OCI-LY1 (cell line): ENCODE measurements at regions not wholly inside any gene's neighbourhood (a gene's known extent, or its start where the extent isn't known, plus 50 kb on each side); places are given as distances from the start of the nearest gene placed in this dataset.
A peak's percentile ranks its signal among the peaks of the same experiment; 100 is the strongest.

Experiments used
- H2AFZ ChIP-seq: fragments of 200-600 bp; sonication (generic), shearing (Covaris generic); 2 replicates; pipeline ENCODE4 v1.6.0; 2014; ENCODE audit warnings: antibody characterized with exemption, mild to moderate bottlenecking, low read length
- H3F3A ChIP-seq: fragments of 200-600 bp; sonication (generic), shearing (Covaris generic); 2 replicates; pipeline ENCODE4 v1.6.0; 2014; ENCODE audit warnings: mild to moderate bottlenecking, antibody characterized with exemption, low read length, moderate library complexity; ENCODE audit not compliant: insufficient read depth
- H3K27ac ChIP-seq: fragments of 200-600 bp; sonication (generic); 2 replicates; pipeline ENCODE4 v1.5.1; 2014; ENCODE audit warnings: low read length, mixed run types, mild to moderate bottlenecking, low read depth; ENCODE audit not compliant: poor library complexity, severe bottlenecking
- H3K27me3 ChIP-seq: fragments of 200-600 bp; sonication (generic); 2 replicates; pipeline ENCODE4 v1.6.0; 2014; ENCODE audit warnings: antibody characterized with exemption, mild to moderate bottlenecking, low read length, moderate library complexity; ENCODE audit not compliant: insufficient read depth
- H3K36me3 ChIP-seq: fragments of 200-600 bp; sonication (generic); 2 replicates; pipeline ENCODE4 v1.6.1; 2014; ENCODE audit warnings: mild to moderate bottlenecking, antibody characterized with exemption, low read length, moderate library complexity, mixed read lengths; ENCODE audit not compliant: insufficient read depth
- H3K4me1 ChIP-seq: fragments of 200-600 bp; sonication (generic); 2 replicates; pipeline ENCODE4 v1.5.1; 2014; ENCODE audit warnings: mild to moderate bottlenecking, low read length, moderate library complexity; ENCODE audit not compliant: insufficient read depth, severe bottlenecking
- H3K4me2 ChIP-seq: fragments of 200-600 bp; sonication (generic), shearing (Covaris generic); 2 replicates; pipeline ENCODE4 v1.6.1; 2014; ENCODE audit warnings: low read length
- H3K4me3 ChIP-seq: fragments of 200-600 bp; sonication (generic); 2 replicates; pipeline ENCODE4 v1.5.1; 2014; ENCODE audit warnings: low read length, low read depth, mild to moderate bottlenecking, mixed read lengths; ENCODE audit not compliant: poor library complexity, severe bottlenecking
- H3K79me2 ChIP-seq: fragments of 200-600 bp; shearing (Covaris generic); 2 replicates; pipeline ENCODE4 v1.6.1; 2016; ENCODE audit warnings: mixed run types, low read length, mixed read lengths; ENCODE audit not compliant: insufficient read depth
- H3K9ac ChIP-seq: fragments of 200-600 bp; sonication (generic), shearing (Covaris generic); 2 replicates; pipeline ENCODE4 v1.6.1; 2014; ENCODE audit warnings: mild to moderate bottlenecking, low read length, mixed read lengths
- H3K9me2 ChIP-seq: fragments of 200-600 bp; sonication (generic), shearing (Covaris generic); 2 replicates; pipeline ENCODE4 v1.6.1; 2014; ENCODE audit warnings: low read depth, mild to moderate bottlenecking, low read length, mixed read lengths
- H3K9me3 ChIP-seq: fragments of 200-600 bp; shearing (Covaris generic); 2 replicates; pipeline ENCODE4 v1.6.1; 2014; ENCODE audit warnings: low read length, mixed read lengths
- H4K20me1 ChIP-seq: fragments of 200-600 bp; sonication (generic), shearing (Covaris generic); 2 replicates; pipeline ENCODE4 v1.6.0; 2016; ENCODE audit warnings: mild to moderate bottlenecking, low read length; ENCODE audit not compliant: insufficient read depth
- EZH2 ChIP-seq: fragments of 200-600 bp; sonication (generic), shearing (Covaris generic); IDR thresholded peaks from 2 replicates; pipeline ENCODE4 v1.8.0; 2017; ENCODE audit warnings: borderline replicate concordance, mixed run types, mild to moderate bottlenecking, antibody characterized with exemption, low read length, moderate library complexity, mixed read lengths
- TF ChIP-seq, protein P1 (sequence below): fragments of 200-600 bp; sonication (generic), shearing (Covaris generic); IDR thresholded peaks from 2 replicates; pipeline ENCODE4 v1.5.1; 2017; ENCODE audit warnings: mild to moderate bottlenecking, antibody characterized with exemption, low read length, moderate library complexity, mixed read lengths

DNA sequence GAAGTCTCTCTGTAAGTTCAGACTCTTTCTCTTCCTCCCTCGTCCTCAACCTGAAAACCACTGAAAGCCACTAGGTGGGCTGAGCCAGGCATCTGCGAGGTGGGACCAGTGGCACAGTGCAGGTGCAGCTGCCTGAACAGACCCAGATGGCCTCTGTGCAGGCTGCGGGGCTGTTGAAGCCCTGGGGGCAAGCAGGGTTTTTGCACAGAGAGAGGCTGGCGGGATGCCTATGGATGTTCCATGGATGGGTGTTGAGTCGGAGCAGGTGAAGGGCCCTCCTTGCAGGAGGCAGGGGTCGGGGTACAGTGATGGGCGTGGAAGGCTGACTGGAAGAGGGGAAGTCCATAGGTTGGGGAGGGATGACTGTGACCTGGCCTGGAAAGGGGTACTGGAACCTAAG lies 350.2 kb upstream of the FAT1 start:
- Histone ChIP-seq H3K27me3 (no peaks in the 10 kb centered on the region), H3F3A (0 out of 2 replicates have a peak, but pooled peaks cover 3% of the 10 kb centered on the region), H3K4me1 (peaks cover 52% of the 10 kb centered on the region), H3K4me3 (no peak overlapping the region), H3K36me3 (no peaks in the 10 kb centered on the region), H3K4me2 (no peak overlapping the region), H3K27ac (peak overlapping the region; percentile 11), H3K9me3 (no peaks in the 10 kb centered on the region; the same call in 1 of the 2 replicates), H3K9me2 (no peaks in the 10 kb centered on the region), H4K20me1 (no peaks in the 10 kb centered on the region), H3K79me2 (no peaks in the 10 kb centered on the region), H3K9ac (no peak overlapping the region), H2AFZ (no peak overlapping the region)
- TF ChIP-seq, protein P1, sequence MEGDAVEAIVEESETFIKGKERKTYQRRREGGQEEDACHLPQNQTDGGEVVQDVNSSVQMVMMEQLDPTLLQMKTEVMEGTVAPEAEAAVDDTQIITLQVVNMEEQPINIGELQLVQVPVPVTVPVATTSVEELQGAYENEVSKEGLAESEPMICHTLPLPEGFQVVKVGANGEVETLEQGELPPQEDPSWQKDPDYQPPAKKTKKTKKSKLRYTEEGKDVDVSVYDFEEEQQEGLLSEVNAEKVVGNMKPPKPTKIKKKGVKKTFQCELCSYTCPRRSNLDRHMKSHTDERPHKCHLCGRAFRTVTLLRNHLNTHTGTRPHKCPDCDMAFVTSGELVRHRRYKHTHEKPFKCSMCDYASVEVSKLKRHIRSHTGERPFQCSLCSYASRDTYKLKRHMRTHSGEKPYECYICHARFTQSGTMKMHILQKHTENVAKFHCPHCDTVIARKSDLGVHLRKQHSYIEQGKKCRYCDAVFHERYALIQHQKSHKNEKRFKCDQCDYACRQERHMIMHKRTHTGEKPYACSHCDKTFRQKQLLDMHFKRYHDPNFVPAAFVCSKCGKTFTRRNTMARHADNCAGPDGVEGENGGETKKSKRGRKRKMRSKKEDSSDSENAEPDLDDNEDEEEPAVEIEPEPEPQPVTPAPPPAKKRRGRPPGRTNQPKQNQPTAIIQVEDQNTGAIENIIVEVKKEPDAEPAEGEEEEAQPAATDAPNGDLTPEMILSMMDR = peak; percentile 7; the same call in 1 of the 2 replicates
- no peak for TF ChIP-seq EZH2

DNA sequence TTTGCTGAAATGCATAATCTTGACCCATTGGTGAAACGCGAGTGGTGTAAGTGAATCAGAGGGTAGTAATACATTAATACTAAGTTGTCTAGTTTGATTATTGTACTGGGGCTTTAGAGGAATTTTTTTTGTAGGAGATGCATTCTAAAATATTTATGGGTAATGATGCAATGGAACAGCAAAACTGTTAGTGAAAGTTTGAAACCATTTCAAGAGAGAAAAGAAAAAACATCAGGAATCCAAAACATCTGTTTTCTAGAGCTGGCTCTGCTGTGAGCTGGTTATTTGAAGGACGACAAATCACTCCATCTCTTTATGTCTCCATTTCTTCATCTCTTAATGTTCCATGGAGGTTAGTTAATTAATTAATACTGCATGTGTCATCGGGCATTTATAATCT lies 351.9 kb upstream of the FAT1 start:
- H3K27me3 ChIP-seq = no peaks in the 10 kb centered on the region
- H3K36me3 ChIP-seq = no peaks in the 10 kb centered on the region
- H3K4me3 ChIP-seq = no peak overlapping the region
- H3F3A ChIP-seq = 0 out of 2 replicates have a peak, but pooled peaks cover 3% of the 10 kb centered on the region
- H3K79me2 ChIP-seq = no peaks in the 10 kb centered on the region
- H3K27ac ChIP-seq = peak overlapping the region; percentile 20
- H3K4me2 ChIP-seq = no peak overlapping the region
- no peaks in the 10 kb centered on the region for H4K20me1 ChIP-seq
- H3K9me3 ChIP-seq = no peaks in the 10 kb centered on the region; the same call in 1 of the 2 replicates
- H3K9me2 ChIP-seq = no peaks in the 10 kb centered on the region
- H3K9ac ChIP-seq = no peak overlapping the region
- H3K4me1 ChIP-seq = peaks cover 51% of the 10 kb centered on the region
- no peak overlapping the region for H2AFZ ChIP-seq
- TF ChIP-seq, protein P1 = no peak
- TF ChIP-seq EZH2 = no peak

DNA sequence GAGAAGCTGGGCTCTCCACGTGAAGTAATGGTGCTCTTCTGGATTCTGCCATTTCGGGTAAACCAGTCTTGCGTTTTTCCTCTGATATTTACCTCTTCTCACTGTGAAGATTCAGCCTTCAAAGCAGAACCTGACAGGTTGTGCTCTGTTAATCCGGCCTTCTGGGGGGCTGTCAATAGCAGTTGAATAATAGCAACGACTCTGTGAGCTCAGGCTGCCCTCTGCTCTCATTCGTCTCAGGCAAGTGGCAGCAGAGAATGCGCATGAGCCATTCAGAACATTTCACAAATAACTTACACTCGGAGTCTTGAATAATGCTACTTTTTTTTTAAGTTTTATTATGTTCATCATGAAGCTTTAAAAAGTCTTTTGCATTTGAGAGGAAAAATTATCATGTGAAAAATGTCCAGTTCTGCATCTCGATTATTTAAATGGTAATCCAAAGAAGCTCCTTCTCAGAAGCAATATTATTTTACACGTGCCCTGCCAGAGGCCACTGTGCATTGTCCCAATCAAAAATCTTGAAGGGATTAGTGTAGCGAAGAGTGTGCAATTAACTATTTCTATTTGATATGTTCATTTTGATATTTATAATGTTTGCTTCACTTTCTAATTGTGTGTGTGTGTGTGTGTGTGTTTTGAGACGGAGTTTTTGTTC lies 354.2 kb upstream of the FAT1 start:
- no peaks in the 10 kb centered on the region for H4K20me1 ChIP-seq
- H2AFZ ChIP-seq = peak overlapping the region; percentile 84; the same call in 1 of the 2 replicates
- H3K9ac ChIP-seq = peak overlapping the region; percentile 8; the same call in 1 of the 2 replicates
- 0 out of 2 replicates have a peak, but pooled peaks cover 3% of the 10 kb centered on the region for H3F3A ChIP-seq
- no peaks in the 10 kb centered on the region for H3K79me2 ChIP-seq
- H3K9me2 ChIP-seq = no peaks in the 10 kb centered on the region
- H3K27me3 ChIP-seq = no peaks in the 10 kb centered on the region
- no peak for TF ChIP-seq EZH2
- TF ChIP-seq, protein P1 = no peak
- H3K27ac ChIP-seq = peak overlapping the region; percentile 54
- H3K36me3 ChIP-seq = no peaks in the 10 kb centered on the region
- peaks cover 28% of the 10 kb centered on the region for H3K4me1 ChIP-seq
- no peak overlapping the region for H3K4me3 ChIP-seq
- peak overlapping the region; percentile 29 for H3K4me2 ChIP-seq
- H3K9me3 ChIP-seq = no peaks in the 10 kb centered on the region; the same call in 1 of the 2 replicates
